ENCODE measurements at regions not wholly inside any gene's neighbourhood (a gene's known extent, or its start where the extent isn't known, plus 50 kb on each side); places are given as distances from the start of the nearest gene placed in this dataset.

- TF ChIP-seq CTCF (IDR thresholded peaks at IDR 0.05; ENCODE audit: low read length) (no peak), EZH2 (IDR thresholded peaks at IDR 0.05; ENCODE audit: borderline replicate concordance, low read length) (no peak)
Observed at GRCh38 chr10:63727636-63728035, 206.4 kb downstream of the REEP3 start.
